ENCODE measurements at regions not wholly inside any gene's neighbourhood (a gene's known extent, or its start where the extent isn't known, plus 50 kb on each side); places are given as distances from the start of the nearest gene placed in this dataset.

DNA sequence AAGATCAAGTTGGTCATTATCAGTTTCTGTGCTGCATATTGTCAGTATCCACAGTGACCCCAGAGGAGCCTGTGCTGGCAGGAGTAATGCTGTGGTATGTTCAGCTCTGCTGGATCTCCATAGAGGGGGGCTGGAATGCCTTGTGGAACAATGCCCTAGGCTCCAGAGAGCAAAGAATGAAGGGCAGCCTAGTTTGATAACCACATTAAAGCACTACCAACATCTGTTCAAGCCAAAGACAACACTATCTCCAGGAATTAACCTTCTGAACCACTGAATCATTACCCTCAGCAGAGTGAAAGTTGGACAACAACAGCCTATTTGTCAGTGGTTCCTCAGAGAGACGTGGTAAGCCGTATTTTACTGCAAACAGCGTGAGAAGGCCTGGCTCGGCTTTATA lies 192.3 kb upstream of the CXorf66 start:
- no peak for TF ChIP-seq MYC (IDR thresholded peaks at IDR 0.05; ENCODE audit: low read depth, low read length)
- POLR2A ChIA-PET: no interaction called here
- DNase-seq (ENCODE audit: low read depth, low spot score) (no peak), FAIRE-seq (no peak)
- H3K9me3 ChIP-seq (replicated peaks; ENCODE audit: control insufficient read depth, insufficient read depth, low read length): no peaks in the 10 kb centered on the region
- no peaks in the 10 kb centered on the region for H3K27me3 ChIP-seq (ENCODE audit: control insufficient read depth in 2 of 2, insufficient read depth in 2 of 2, low read length in 2 of 2)
- no TSS peak for BruUV-seq (replicated peaks)
- H3K36me3 ChIP-seq (ENCODE audit: control insufficient read depth in 2 of 2, extremely low read depth in 1 of 2, insufficient read depth in 2 of 2, low read length in 2 of 2): no peaks in the 10 kb centered on the region
- no peak overlapping the region for H3K9ac ChIP-seq (replicated peaks; ENCODE audit: extremely low read depth, insufficient read depth, low read length)
- H3K4me2 ChIP-seq (ENCODE audit: insufficient read depth, low read length): no peak overlapping the region
- no peaks in the 10 kb centered on the region for H4K20me1 ChIP-seq (replicated peaks; ENCODE audit: control insufficient read depth, extremely low read depth, insufficient read depth, low read length)
- no peaks in the 10 kb centered on the region for H3K4me1 ChIP-seq (ENCODE audit: control insufficient read depth, extremely low read depth, insufficient read depth, low read length)
- H3K79me2 ChIP-seq (ENCODE audit: control insufficient read depth, insufficient read depth, low read length): no peaks in the 10 kb centered on the region
- H3K4me3 ChIP-seq (replicated peaks in 1 of 3; ENCODE audit: insufficient read depth in 1 of 3, low read depth in 1 of 3, low read length in 3 of 3): no peak overlapping the region
- H2AFZ ChIP-seq (ENCODE audit: low read depth, low read length): no peak overlapping the region
- no peaks in the 10 kb centered on the region for H3K9me1 ChIP-seq (replicated peaks; ENCODE audit: control insufficient read depth, extremely low read depth, insufficient read depth, low read length)
- dilution Hi-C loops (cut with MboI; ENCODE audit: extremely low pct_ligation_motif_present, low sequenced_read_pairs): no loop called here
- CTCF ChIA-PET: no interaction called here
- no peak overlapping the region for H3K27ac ChIP-seq (ENCODE audit: insufficient read depth, low read depth, low read length)
- intact Hi-C loops (cut with micrococcal nuclease): no loop called here

DNA sequence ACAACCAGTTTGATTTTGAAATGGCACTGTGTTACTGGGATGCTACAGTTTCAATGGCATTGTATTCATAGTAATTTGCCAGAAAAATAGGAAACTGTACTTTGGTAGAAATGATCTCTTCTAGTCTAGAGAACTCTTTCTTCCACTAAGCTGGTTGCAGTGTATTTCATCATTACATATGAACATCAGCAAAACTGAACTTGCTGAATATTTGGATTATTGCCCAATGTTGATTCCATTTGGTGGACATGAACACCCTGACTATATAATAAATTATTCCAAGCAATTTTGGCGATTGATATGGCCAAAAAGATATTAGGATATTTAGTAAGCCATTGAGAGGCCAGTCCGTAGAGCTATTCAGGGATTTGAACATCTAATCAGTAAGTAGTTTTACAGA lies 191.8 kb upstream of the CXorf66 start:
- Histone ChIP-seq H3K9me3 (replicated peaks; ENCODE audit: control insufficient read depth, insufficient read depth, low read length) (no peaks in the 10 kb centered on the region), H3K79me2 (ENCODE audit: control insufficient read depth, insufficient read depth, low read length) (no peaks in the 10 kb centered on the region), H3K4me3 (replicated peaks in 1 of 3; ENCODE audit: insufficient read depth in 1 of 3, low read depth in 1 of 3, low read length in 3 of 3) (no peak overlapping the region), H4K20me1 (replicated peaks; ENCODE audit: control insufficient read depth, extremely low read depth, insufficient read depth, low read length) (no peaks in the 10 kb centered on the region), H3K4me1 (ENCODE audit: control insufficient read depth, extremely low read depth, insufficient read depth, low read length) (no peaks in the 10 kb centered on the region), H3K4me2 (ENCODE audit: insufficient read depth, low read length) (no peak overlapping the region), H3K27me3 (ENCODE audit: control insufficient read depth in 2 of 2, insufficient read depth in 2 of 2, low read length in 2 of 2) (no peaks in the 10 kb centered on the region), H3K9ac (replicated peaks; ENCODE audit: extremely low read depth, insufficient read depth, low read length) (no peak overlapping the region), H3K27ac (ENCODE audit: insufficient read depth, low read depth, low read length) (no peak overlapping the region), H3K9me1 (replicated peaks; ENCODE audit: control insufficient read depth, extremely low read depth, insufficient read depth, low read length) (no peaks in the 10 kb centered on the region), H3K36me3 (ENCODE audit: control insufficient read depth in 2 of 2, extremely low read depth in 1 of 2, insufficient read depth in 2 of 2, low read length in 2 of 2) (no peaks in the 10 kb centered on the region), H2AFZ (ENCODE audit: low read depth, low read length) (no peak overlapping the region)
- DNase-seq (ENCODE audit: low read depth, low spot score): no peak
- BruUV-seq (replicated peaks): no TSS peak
- CTCF ChIA-PET: no interaction called here
- TF ChIP-seq EZH2 (IDR thresholded peaks at IDR 0.05; ENCODE audit: borderline replicate concordance, low read depth, low read length, severe bottlenecking): no peak
- TF ChIP-seq, protein P1, sequence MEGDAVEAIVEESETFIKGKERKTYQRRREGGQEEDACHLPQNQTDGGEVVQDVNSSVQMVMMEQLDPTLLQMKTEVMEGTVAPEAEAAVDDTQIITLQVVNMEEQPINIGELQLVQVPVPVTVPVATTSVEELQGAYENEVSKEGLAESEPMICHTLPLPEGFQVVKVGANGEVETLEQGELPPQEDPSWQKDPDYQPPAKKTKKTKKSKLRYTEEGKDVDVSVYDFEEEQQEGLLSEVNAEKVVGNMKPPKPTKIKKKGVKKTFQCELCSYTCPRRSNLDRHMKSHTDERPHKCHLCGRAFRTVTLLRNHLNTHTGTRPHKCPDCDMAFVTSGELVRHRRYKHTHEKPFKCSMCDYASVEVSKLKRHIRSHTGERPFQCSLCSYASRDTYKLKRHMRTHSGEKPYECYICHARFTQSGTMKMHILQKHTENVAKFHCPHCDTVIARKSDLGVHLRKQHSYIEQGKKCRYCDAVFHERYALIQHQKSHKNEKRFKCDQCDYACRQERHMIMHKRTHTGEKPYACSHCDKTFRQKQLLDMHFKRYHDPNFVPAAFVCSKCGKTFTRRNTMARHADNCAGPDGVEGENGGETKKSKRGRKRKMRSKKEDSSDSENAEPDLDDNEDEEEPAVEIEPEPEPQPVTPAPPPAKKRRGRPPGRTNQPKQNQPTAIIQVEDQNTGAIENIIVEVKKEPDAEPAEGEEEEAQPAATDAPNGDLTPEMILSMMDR (IDR thresholded peaks at IDR 0.05; ENCODE audit: extremely low read depth in 1 of 2, insufficient read depth in 1 of 2, low read depth in 1 of 2, low read length in 2 of 2): no peak
- TF ChIP-seq, protein P2, sequence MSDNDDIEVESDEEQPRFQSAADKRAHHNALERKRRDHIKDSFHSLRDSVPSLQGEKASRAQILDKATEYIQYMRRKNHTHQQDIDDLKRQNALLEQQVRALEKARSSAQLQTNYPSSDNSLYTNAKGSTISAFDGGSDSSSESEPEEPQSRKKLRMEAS (IDR thresholded peaks at IDR 0.05; ENCODE audit: insufficient read depth, insufficient read length): no peak
- dilution Hi-C loops (cut with MboI; ENCODE audit: extremely low pct_ligation_motif_present, low sequenced_read_pairs): no loop called here
- intact Hi-C loops (cut with micrococcal nuclease): no loop called here
- POLR2A ChIA-PET: no interaction called here
- FAIRE-seq: no peak

All from endothelial cell of umbilical vein (primary cell).